OCI-LY7 (cell line): ENCODE measurements at regions not wholly inside any gene's neighbourhood (a gene's known extent, or its start where the extent isn't known, plus 50 kb on each side); places are given as distances from the start of the nearest gene placed in this dataset.

ENCODE experiments used
- BruUV-seq: library from RNA; stranded (reverse); fragments of 400-500 nt; replicated peaks from 2 replicates; lab custom pipeline; 2021; lab: Mats Ljungman, UMichigan
- CTCF ChIA-PET: fragments of 300-600 bp; sonication (Branson Sonifier 250); formaldehyde crosslinking; loops from one replicate; lab custom pipeline; 2022; ENCODE audit warnings: antibody characterized with exemption; ENCODE audit not compliant: unreplicated experiment; lab: Charles Lee
- POLR2A ChIA-PET: fragments of 300-600 bp; sonication (Branson Sonifier 250); formaldehyde crosslinking; loops from one replicate; lab custom pipeline; 2022; ENCODE audit warnings: antibody characterized with exemption; lab: Charles Lee
- DNase-seq: peaks from one replicate; pipeline ENCODE4 v3.0.0-alpha.2; 2015; ENCODE audit warnings: low spot score
- H2AFZ ChIP-seq: fragments of 200-600 bp; sonication (generic), shearing (Covaris generic); 2 replicates; pipeline ENCODE4 v1.6.1; 2014; ENCODE audit warnings: mild to moderate bottlenecking, antibody characterized with exemption, low read length, moderate library complexity
- H3K27ac ChIP-seq: fragments of 200-600 bp; sonication (generic); 2 replicates; pipeline ENCODE4 v1.5.1; 2014; ENCODE audit warnings: mixed run types, low read depth, mild to moderate bottlenecking, moderate library complexity, low read length, inconsistent platforms; ENCODE audit not compliant: poor library complexity, severe bottlenecking
- H3K36me3 ChIP-seq: fragments of 200-600 bp; sonication (generic); 2 replicates; pipeline ENCODE4 v1.6.1; 2014; ENCODE audit warnings: mild to moderate bottlenecking, antibody characterized with exemption, low read length, moderate library complexity, mixed read lengths; ENCODE audit not compliant: insufficient read depth
- H3K4me1 ChIP-seq: fragments of 200-600 bp; sonication (generic); 2 replicates; pipeline ENCODE4 v1.5.1; 2014; ENCODE audit warnings: mild to moderate bottlenecking, low read length; ENCODE audit not compliant: insufficient read depth, poor library complexity, severe bottlenecking
- H3K4me2 ChIP-seq: fragments of 200-600 bp; sonication (generic); 2 replicates; pipeline ENCODE4 v1.6.1; 2014; ENCODE audit warnings: mild to moderate bottlenecking, low read length
- H3K4me3 ChIP-seq: fragments of 200-600 bp; sonication (generic); 2 replicates; pipeline ENCODE4 v1.5.1; 2014; ENCODE audit warnings: mild to moderate bottlenecking, low read depth, low read length; ENCODE audit not compliant: poor library complexity, severe bottlenecking
- H3K79me2 ChIP-seq: fragments of 200-600 bp; sonication (generic); 2 replicates; pipeline ENCODE4 v1.6.1; 2016; ENCODE audit warnings: low read depth, mild to moderate bottlenecking, low read length, moderate library complexity, mixed read lengths; ENCODE audit not compliant: insufficient read depth
- H3K9me2 ChIP-seq: fragments of 200-600 bp; sonication (generic); 2 replicates; pipeline ENCODE4 v1.6.1; 2016; ENCODE audit warnings: mild to moderate bottlenecking, low read length, mixed read lengths; ENCODE audit not compliant: insufficient read depth
- H3K9me3 ChIP-seq: fragments of 200-600 bp; sonication (generic); 2 replicates; pipeline ENCODE4 v1.6.1; 2014; ENCODE audit warnings: mild to moderate bottlenecking, mixed run types, low read length, mixed read lengths
- H4K20me1 ChIP-seq: fragments of 200-600 bp; sonication (generic); 2 replicates; pipeline ENCODE4 v1.6.1; 2014; ENCODE audit warnings: mild to moderate bottlenecking, antibody characterized with exemption, low read length, moderate library complexity, mixed read lengths; ENCODE audit not compliant: insufficient read depth
- CTCF ChIP-seq: fragments of 200-600 bp; sonication (generic); conservative IDR thresholded peaks from 2 replicates; pipeline ENCODE4 v1.5.1; 2014; ENCODE audit warnings: mild to moderate bottlenecking, antibody characterized with exemption, low read length, moderate library complexity, mixed read lengths
- EZH2phosphoT487 ChIP-seq: fragments of 200-600 bp; sonication (generic); IDR thresholded peaks from 2 replicates; pipeline ENCODE4 v1.6.1; 2018; ENCODE audit warnings: low read depth, borderline replicate concordance, mild to moderate bottlenecking, mixed run types, antibody characterized with exemption, low read length, moderate library complexity, mixed read lengths
- intact Hi-C: fragments of 100-400 bp; cut with micrococcal nuclease; formaldehyde crosslinking; loops from one replicate; pipeline ENCODE4 v1.10.0; 2022; ENCODE audit not compliant: unreplicated experiment

GRCh38 chr13:76454991-76455390, 431.2 kb downstream of the KCTD12 start:
- Histone ChIP-seq H4K20me1 (no peaks in the 10 kb centered on the region), H2AFZ (no peak overlapping the region), H3K27ac (no peak overlapping the region), H3K4me2 (no peak overlapping the region), H3K4me1 (no peaks in the 10 kb centered on the region), H3K4me3 (no peak overlapping the region), H3K9me3 (peaks cover 13% of the 10 kb centered on the region; the same call in 1 of the 2 replicates), H3K9me2 (no peaks in the 10 kb centered on the region), H3K36me3 (no peaks in the 10 kb centered on the region), H3K79me2 (no peaks in the 10 kb centered on the region)
- TF ChIP-seq CTCF (no peak), EZH2phosphoT487 (no peak)
- ChIA-PET CTCF (no interaction called here), POLR2A (interaction anchor here (0.6 kb wide), 1 partner anchor 154 kb away, joined by 3 read pairs; no protein-coding TSS in a partner anchor)
- intact Hi-C loops: no loop called here
- DNase-seq: no peak
- no TSS peak for BruUV-seq

- BruUV-seq: no TSS peak
- DNase-seq: no peak
- Histone ChIP-seq H3K4me2 (no peak overlapping the region), H3K79me2 (no peaks in the 10 kb centered on the region), H3K27ac (no peak overlapping the region), H3K9me3 (peaks cover 13% of the 10 kb centered on the region; the same call in 1 of the 2 replicates), H3K4me3 (no peak overlapping the region), H3K36me3 (no peaks in the 10 kb centered on the region), H3K4me1 (no peaks in the 10 kb centered on the region), H4K20me1 (no peaks in the 10 kb centered on the region), H2AFZ (no peak overlapping the region), H3K9me2 (no peaks in the 10 kb centered on the region)
- POLR2A ChIA-PET: no interaction called here
- intact Hi-C loops: no loop called here
- CTCF ChIA-PET: no interaction called here
- no peak for TF ChIP-seq EZH2phosphoT487
- TF ChIP-seq CTCF: no peak
Measured at GRCh38 chr13:76449716-76450115, 436.5 kb downstream of the KCTD12 start.

- Histone ChIP-seq H3K4me3 (no peak overlapping the region), H4K20me1 (no peaks in the 10 kb centered on the region), H3K79me2 (no peaks in the 10 kb centered on the region), H3K4me2 (no peak overlapping the region), H3K4me1 (no peaks in the 10 kb centered on the region), H3K36me3 (no peaks in the 10 kb centered on the region), H3K9me2 (no peaks in the 10 kb centered on the region), H3K27ac (no peak overlapping the region), H3K9me3 (no peaks in the 10 kb centered on the region), H2AFZ (no peak overlapping the region)
- TF ChIP-seq EZH2phosphoT487: no peak
- no peak for TF ChIP-seq CTCF
- CTCF ChIA-PET: no interaction called here
- POLR2A ChIA-PET: no interaction called here
- no TSS peak for BruUV-seq
- DNase-seq: no peak
- intact Hi-C loops: no loop called here
Measured at GRCh38 chr13:76446191-76446590, 440.0 kb downstream of the KCTD12 start.
